Stomach (tissue), 8 donors: ENCODE measurements at regions not wholly inside any gene's neighbourhood (a gene's known extent, or its start where the extent isn't known, plus 50 kb on each side); places are given as distances from the start of the nearest gene placed in this dataset.

Source experiments
- DNase-seq, 2 donors: peaks; one replicate each; pipeline versions ENCODE4 v3.0.0 to v3.0.0-alpha.2; 2013 to 2019
- H3K27ac ChIP-seq, 5 donors: fragments of 200-600 bp in 4 of 5; sonication (generic) in 4 of 5; one replicate each; pipeline ENCODE4 v1.5.1; 2013 to 2019; ENCODE audit warnings: mild to moderate bottlenecking in 1 of 5, moderate library complexity in 1 of 5
- H3K27me3 ChIP-seq, 3 donors: fragments of 200-600 bp; sonication (generic); one replicate each; pipeline ENCODE4 v1.5.1; 2017 to 2019; ENCODE audit warnings: mixed run types in 1 of 3
- H3K36me3 ChIP-seq, 4 donors: fragments of 200-600 bp; sonication (generic); 1 replicate in 3 of 4; 2 replicates in 1 of 4; pipeline ENCODE4 v1.5.1; 2016 to 2019
- H3K4me1 ChIP-seq, 4 donors: fragments of 200-600 bp; sonication (generic); one replicate each; pipeline ENCODE4 v1.5.1; 2016 to 2019
- H3K4me3 ChIP-seq, 4 donors: fragments of 200-600 bp; sonication (generic) in 3 of 4; one replicate each; pipeline ENCODE4 v1.5.1; 2016 to 2019; ENCODE audit warnings: mild to moderate bottlenecking in 1 of 4
- H3K9me3 ChIP-seq, 4 donors: fragments of 200-600 bp; sonication (generic); one replicate each; pipeline ENCODE4 v1.5.1; 2016 to 2019
- EP300 ChIP-seq: sonication (generic); formaldehyde crosslinking; IDR thresholded peaks from one replicate; pipeline ENCODE4 v1.6.1; 2017; ENCODE audit warnings: antibody characterized with exemption
- POLR2A ChIP-seq, 4 donors: fragments of 450-650 bp; IDR thresholded peaks; one replicate each; pipeline ENCODE4 v1.6.1; 2016; ENCODE audit warnings: antibody characterized with exemption in 4 of 4, control low read depth in 2 of 4, mild to moderate bottlenecking in 1 of 4, moderate library complexity in 1 of 4
- POLR2AphosphoS5 ChIP-seq, 3 donors: sonication (generic); formaldehyde crosslinking; IDR thresholded peaks; one replicate each; pipeline ENCODE4 v1.6.1; 2016; ENCODE audit warnings: antibody characterized with exemption in 3 of 3
- WGBS, 5 donors: extraction: QIAGEN DNeasy Blood & Tissue Kit in 3 of 5; methylation state at CpG; one replicate each; pipeline versions ENCODE4 v1.1.5 to v1.1.7; 2013 to 2018; 5-methylcytosine and 5-hydroxymethylcytosine counted together
- intact Hi-C: fragments of 100-400 bp; cut with DNase I; formaldehyde crosslinking; loops from one replicate; pipeline ENCODE4 v1.15.1; 2023; ENCODE audit warnings: low total_unique reads
- TF ChIP-seq, protein P1 (sequence below), 7 experiments: fragments of 450-650 bp in 4 of 7; fragments of 200-600 bp in 3 of 7; sonication (generic) in 3 of 7; IDR thresholded peaks; one replicate each; pipeline ENCODE4 v1.5.1; 2016 to 2019; ENCODE audit warnings: antibody characterized with exemption in 7 of 7, control low read depth in 2 of 7, mild to moderate bottlenecking in 1 of 7
- donor health status: healthy with polysubstance abuse.
- donor health status: Bipolar disorder and iron deficiency.
- donor health status: healthy.

DNA sequence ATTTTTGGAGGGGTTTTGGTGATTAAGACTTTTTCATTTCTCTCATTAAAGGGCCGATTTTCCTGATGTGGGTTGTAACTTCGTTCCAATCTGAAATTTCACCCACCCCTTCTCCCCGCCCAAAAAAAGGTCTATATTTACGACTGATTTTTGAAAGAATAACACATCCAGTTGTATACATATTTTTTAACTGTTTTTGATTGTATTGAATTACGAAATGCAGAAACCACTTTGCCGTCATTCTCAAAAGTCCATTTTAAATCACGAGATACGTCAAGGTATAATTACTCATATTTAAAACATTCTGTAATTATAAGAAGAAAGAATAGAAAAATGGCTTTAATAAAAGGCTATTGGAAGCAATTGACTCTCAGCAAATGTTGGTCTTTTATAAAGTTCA, 520.7 kb downstream of the MED13L start:
- H3K9me3 ChIP-seq: no peaks in the 10 kb centered on the region
- intact Hi-C loops: no loop called here

DNA sequence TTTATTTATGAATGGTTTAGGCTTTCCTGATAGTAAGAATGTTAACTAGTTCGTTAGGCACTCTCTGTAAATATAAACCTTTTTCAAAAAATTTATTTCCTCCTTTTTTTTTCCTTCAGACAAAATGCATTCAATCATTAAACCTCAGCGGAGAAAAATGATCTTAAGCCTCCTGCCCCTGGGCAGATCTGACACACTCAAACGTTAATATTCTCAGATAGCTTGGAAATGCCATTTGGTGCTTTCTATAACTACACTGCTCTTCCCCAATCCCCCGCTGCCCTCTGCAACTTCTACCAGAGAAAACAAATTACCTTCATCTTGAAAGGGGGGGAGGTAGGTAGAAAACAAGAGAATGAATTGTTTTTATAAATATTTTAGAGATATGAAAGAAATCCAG, 521.2 kb downstream of the MED13L start:
- Histone ChIP-seq H3K27ac (no peak overlapping the region), H3K4me1 (peaks cover 0 to 8% (median 0%) of the 10 kb centered on the region in 4 donors), H3K4me3 (no peak overlapping the region), H3K36me3 (no peaks in the 10 kb centered on the region), H3K9me3 (no peaks in the 10 kb centered on the region), H3K27me3 (peaks cover 0 to 41% (median 3%) of the 10 kb centered on the region in 3 donors)
- no peak for TF ChIP-seq EP300
- no peak for TF ChIP-seq POLR2A (IDR thresholded peaks at IDR 0.05)
- TF ChIP-seq, protein P1, sequence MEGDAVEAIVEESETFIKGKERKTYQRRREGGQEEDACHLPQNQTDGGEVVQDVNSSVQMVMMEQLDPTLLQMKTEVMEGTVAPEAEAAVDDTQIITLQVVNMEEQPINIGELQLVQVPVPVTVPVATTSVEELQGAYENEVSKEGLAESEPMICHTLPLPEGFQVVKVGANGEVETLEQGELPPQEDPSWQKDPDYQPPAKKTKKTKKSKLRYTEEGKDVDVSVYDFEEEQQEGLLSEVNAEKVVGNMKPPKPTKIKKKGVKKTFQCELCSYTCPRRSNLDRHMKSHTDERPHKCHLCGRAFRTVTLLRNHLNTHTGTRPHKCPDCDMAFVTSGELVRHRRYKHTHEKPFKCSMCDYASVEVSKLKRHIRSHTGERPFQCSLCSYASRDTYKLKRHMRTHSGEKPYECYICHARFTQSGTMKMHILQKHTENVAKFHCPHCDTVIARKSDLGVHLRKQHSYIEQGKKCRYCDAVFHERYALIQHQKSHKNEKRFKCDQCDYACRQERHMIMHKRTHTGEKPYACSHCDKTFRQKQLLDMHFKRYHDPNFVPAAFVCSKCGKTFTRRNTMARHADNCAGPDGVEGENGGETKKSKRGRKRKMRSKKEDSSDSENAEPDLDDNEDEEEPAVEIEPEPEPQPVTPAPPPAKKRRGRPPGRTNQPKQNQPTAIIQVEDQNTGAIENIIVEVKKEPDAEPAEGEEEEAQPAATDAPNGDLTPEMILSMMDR (IDR thresholded peaks at IDR 0.05): no peak
- TF ChIP-seq POLR2AphosphoS5 (IDR thresholded peaks at IDR 0.05): no peak
- WGBS, 5 donors: 46 to 55% (median 51%) methylated on average over 4 of the region's 4 CpGs
- no peak for DNase-seq
- intact Hi-C loops: no loop called here

More for the DNA sequence above, 520.7 kb downstream of the MED13L start:
- H3K27ac ChIP-seq: no peak overlapping the region
- DNase-seq: no peak
- no peaks in the 10 kb centered on the region for H3K36me3 ChIP-seq
- H3K4me1 ChIP-seq: peaks cover 0 to 7% (median 0%) of the 10 kb centered on the region in 4 donors
- peaks cover 0 to 41% (median 3%) of the 10 kb centered on the region in 3 donors for H3K27me3 ChIP-seq
- 79 to 87% (median 86%) methylated on average over 8 of the region's 8 CpGs for WGBS, 5 donors
- TF ChIP-seq EP300 (no peak), POLR2AphosphoS5 (IDR thresholded peaks at IDR 0.05) (no peak), POLR2A (IDR thresholded peaks at IDR 0.05) (no peak)
- TF ChIP-seq, protein P1 (IDR thresholded peaks at IDR 0.05): no peak
- H3K4me3 ChIP-seq: no peak overlapping the region

DNA sequence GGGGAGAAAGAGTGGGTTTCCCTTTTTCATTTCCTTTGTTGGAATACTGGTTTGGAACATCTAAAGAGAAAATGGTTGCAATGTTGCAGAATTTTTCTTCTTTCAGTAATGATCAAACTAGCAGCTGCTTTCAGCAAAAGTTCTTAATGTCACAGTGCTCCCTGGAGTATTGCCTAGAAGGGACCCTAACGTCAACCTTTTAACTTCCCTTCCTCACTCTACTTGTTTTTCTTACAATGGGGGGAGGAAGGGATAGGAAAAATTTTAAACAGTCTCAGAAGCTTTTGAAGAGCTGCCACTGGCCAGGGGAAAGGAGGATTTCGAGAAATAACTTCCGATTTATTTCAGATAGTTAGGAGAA, 521.8 kb downstream of the MED13L start:
- no peak for DNase-seq
- Histone ChIP-seq H3K36me3 (no peaks in the 10 kb centered on the region), H3K9me3 (no peaks in the 10 kb centered on the region), H3K27ac (no peak overlapping the region), H3K27me3 (peaks cover 0 to 41% (median 3%) of the 10 kb centered on the region in 3 donors), H3K4me3 (no peak overlapping the region), H3K4me1 (peaks cover 0 to 8% (median 0%) of the 10 kb centered on the region in 4 donors)
- intact Hi-C loops: no loop called here
- WGBS, 5 donors: 30 to 44% (median 34%) methylated on average over 3 of the region's 3 CpGs
- TF ChIP-seq EP300 (no peak), POLR2AphosphoS5 (IDR thresholded peaks at IDR 0.05) (no peak), POLR2A (IDR thresholded peaks at IDR 0.05) (no peak)
- TF ChIP-seq, protein P1 (IDR thresholded peaks at IDR 0.05): no peak

DNA sequence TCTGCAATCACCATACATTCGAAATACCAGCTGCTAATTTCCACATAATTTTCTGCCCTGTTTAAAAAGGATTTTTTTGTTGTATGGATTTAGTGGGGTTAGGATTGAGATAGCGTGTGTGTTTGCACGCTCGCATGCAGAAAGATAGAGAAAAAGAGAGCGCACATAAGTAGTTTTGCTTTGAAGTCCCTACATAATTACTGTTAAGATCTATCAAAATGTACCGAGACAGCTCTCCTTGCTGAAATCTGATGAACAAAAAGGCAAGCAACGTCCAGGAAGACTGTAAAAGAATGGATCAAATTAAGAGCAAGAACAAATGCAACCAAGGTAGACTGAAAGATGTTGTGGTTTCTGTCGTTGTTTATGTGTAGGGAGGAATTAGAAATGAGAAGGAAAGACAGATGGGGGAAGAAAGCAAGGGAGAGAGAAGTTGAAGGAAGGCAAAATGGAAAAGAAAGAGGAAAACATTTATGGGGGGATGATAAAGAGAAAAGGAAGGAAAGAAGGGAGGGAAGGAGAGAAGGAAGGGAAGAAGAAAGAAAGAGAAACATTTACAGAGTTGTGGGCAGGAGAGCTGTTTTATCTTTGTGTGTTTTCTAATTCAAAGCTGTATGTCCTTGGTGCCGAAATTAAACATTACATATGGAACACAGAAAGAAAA, 522.3 kb downstream of the MED13L start:
- H3K27ac ChIP-seq: no peak overlapping the region
- H3K36me3 ChIP-seq: no peaks in the 10 kb centered on the region
- intact Hi-C loops: no loop called here
- 36 to 59% (median 56%) methylated on average over 9 of the region's 9 CpGs for WGBS, 5 donors
- peaks cover 0 to 41% (median 3%) of the 10 kb centered on the region in 3 donors for H3K27me3 ChIP-seq
- TF ChIP-seq, protein P1 (IDR thresholded peaks at IDR 0.05): no peak
- TF ChIP-seq POLR2AphosphoS5 (IDR thresholded peaks at IDR 0.05): no peak
- TF ChIP-seq EP300: no peak
- TF ChIP-seq POLR2A (IDR thresholded peaks at IDR 0.05): no peak
- peaks cover 0 to 8% (median 0%) of the 10 kb centered on the region in 4 donors for H3K4me1 ChIP-seq
- H3K4me3 ChIP-seq: no peak overlapping the region
- DNase-seq: no peak
- no peaks in the 10 kb centered on the region for H3K9me3 ChIP-seq
